Endodermal cell (in vitro differentiated cells): ENCODE measurements at regions not wholly inside any gene's neighbourhood (a gene's known extent, or its start where the extent isn't known, plus 50 kb on each side); places are given as distances from the start of the nearest gene placed in this dataset.
A peak's percentile ranks its signal among the peaks of the same experiment; 100 is the strongest.

Experiments used
- DNase-seq: peaks from one replicate; pipeline ENCODE4 v3.0.0-alpha.2; 2017
- H3K27ac ChIP-seq: 2 replicates; pipeline ENCODE4 v1.5.1; 2013; ENCODE audit warnings: mild to moderate bottlenecking, low read depth, low read length, moderate library complexity
- H3K27me3 ChIP-seq: 2 replicates; pipeline ENCODE4 v1.6.1; 2013; ENCODE audit warnings: mild to moderate bottlenecking, low read length, moderate library complexity; ENCODE audit not compliant: insufficient read depth, control insufficient read depth, poor library complexity, severe bottlenecking
- H3K36me3 ChIP-seq: 2 replicates; pipeline ENCODE4 v1.7.0; 2013; ENCODE audit warnings: mild to moderate bottlenecking, low read length, moderate library complexity; ENCODE audit not compliant: control insufficient read depth, insufficient read depth
- H3K4me1 ChIP-seq: one replicate; pipeline ENCODE4 v1.7.0; 2013; ENCODE audit warnings: low read length; ENCODE audit not compliant: control insufficient read depth, insufficient read depth
- H3K4me3 ChIP-seq: 2 replicates; pipeline ENCODE4 v1.5.1; 2013; ENCODE audit warnings: mild to moderate bottlenecking, low read length, moderate library complexity
- H3K9ac ChIP-seq: 2 replicates; pipeline ENCODE4 v1.6.1; 2013; ENCODE audit warnings: mild to moderate bottlenecking, low read length, moderate library complexity; ENCODE audit not compliant: poor library complexity, severe bottlenecking; ENCODE audit errors: extremely low read depth
- H3K9me3 ChIP-seq: 2 replicates; pipeline ENCODE4 v1.6.1; 2013; ENCODE audit warnings: mild to moderate bottlenecking, low read length, moderate library complexity; ENCODE audit not compliant: control insufficient read depth
- H3K27ac Mint-ChIP-seq: 2 replicates; pipeline ENCODE4 v1.8.0; 2020; ENCODE audit warnings: mixed read lengths
- H3K27me3 Mint-ChIP-seq: 2 replicates; pipeline ENCODE4 v1.8.0; 2021; ENCODE audit warnings: mild to moderate bottlenecking, mixed read lengths; ENCODE audit not compliant: insufficient read depth
- H3K36me3 Mint-ChIP-seq: 2 replicates; pipeline ENCODE4 v1.8.0; 2020; ENCODE audit warnings: low read depth, mixed read lengths
- H3K4me1 Mint-ChIP-seq: 2 replicates; pipeline ENCODE4 v1.8.0; 2020; ENCODE audit warnings: mixed read lengths
- H3K4me3 Mint-ChIP-seq: 2 replicates; pipeline ENCODE4 v1.8.0; 2020; ENCODE audit warnings: mild to moderate bottlenecking, moderate library complexity, mixed read lengths
- H3K9me3 Mint-ChIP-seq: 2 replicates; pipeline ENCODE4 v1.8.0; 2020; ENCODE audit warnings: mild to moderate bottlenecking, mixed read lengths
- CTCF ChIP-seq: fragments of 200-600 bp; sonication (generic); conservative IDR thresholded peaks from 2 replicates; pipeline ENCODE4 v1.5.0; 2021; ENCODE audit warnings: antibody characterized with exemption, mild to moderate bottlenecking
- WGBS, 2 experiments: methylation state at CpG; one replicate each; pipeline versions ENCODE4 v1.1.5 to v1.1.7; 2013; ENCODE audit warnings: missing lambda C conversion rate in 2 of 2, mixed read lengths in 1 of 2; ENCODE audit not compliant: insufficient coverage in 1 of 2, insufficient read length in 1 of 2; 5-methylcytosine and 5-hydroxymethylcytosine counted together

GRCh38 chr2:177114712-177115111 lies 97.9 kb upstream of the HNRNPA3 start:
- no peaks in the 10 kb centered on the region for H3K9me3 ChIP-seq
- no peak overlapping the region for H3K4me3 ChIP-seq
- no peak overlapping the region for H3K4me3 Mint-ChIP-seq
- no peaks in the 10 kb centered on the region for H3K27me3 Mint-ChIP-seq
- H3K27ac Mint-ChIP-seq, result no peak overlapping the region
- no peaks in the 10 kb centered on the region for H3K4me1 ChIP-seq
- H3K4me1 Mint-ChIP-seq, result peaks cover 2% of the 10 kb centered on the region
- no peak overlapping the region for H3K9ac ChIP-seq
- WGBS, 2 experiments, result 90 to 92% methylated on average over 2 to 4 of the region's 5 CpGs
- H3K9me3 Mint-ChIP-seq, result no peaks in the 10 kb centered on the region
- DNase-seq, result no peak
- no peaks in the 10 kb centered on the region for H3K27me3 ChIP-seq
- no peak for TF ChIP-seq CTCF
- no peaks in the 10 kb centered on the region for H3K36me3 ChIP-seq
- H3K36me3 Mint-ChIP-seq, result no peaks in the 10 kb centered on the region
- H3K27ac ChIP-seq, result no peak overlapping the region

GRCh38 chr2:177117755-177118154 lies 94.8 kb upstream of the HNRNPA3 start:
- Histone ChIP-seq H3K9ac (no peak overlapping the region), H3K4me3 (no peak overlapping the region), H3K36me3 (no peaks in the 10 kb centered on the region), H3K27me3 (no peaks in the 10 kb centered on the region), H3K9me3 (no peaks in the 10 kb centered on the region), H3K4me1 (peaks cover 5% of the 10 kb centered on the region), H3K27ac (no peak overlapping the region)
- Mint-ChIP-seq H3K4me3 (no peak overlapping the region), H3K27ac (no peak overlapping the region), H3K36me3 (no peaks in the 10 kb centered on the region), H3K9me3 (no peaks in the 10 kb centered on the region), H3K4me1 (peaks cover 2% of the 10 kb centered on the region), H3K27me3 (no peaks in the 10 kb centered on the region)
- TF ChIP-seq CTCF, result no peak
- DNase-seq, result no peak
- 90% methylated on average over 3 of the region's 3 CpGs; no CpG with 5 or more reads in 1 of the 2 experiments for WGBS, 2 experiments

- DNase-seq, result peak; percentile 84
- Histone ChIP-seq H3K4me1 (peaks cover 5% of the 10 kb centered on the region), H3K36me3 (no peaks in the 10 kb centered on the region), H3K9me3 (no peaks in the 10 kb centered on the region), H3K27ac (no peak overlapping the region), H3K4me3 (no peak overlapping the region), H3K9ac (no peak overlapping the region), H3K27me3 (no peaks in the 10 kb centered on the region)
- WGBS, 2 experiments, result 43 to 50% methylated on average over 2 of the region's 2 CpGs
- H3K9me3 Mint-ChIP-seq, result no peaks in the 10 kb centered on the region
- no peak for TF ChIP-seq CTCF
- no peak overlapping the region for H3K27ac Mint-ChIP-seq
- no peaks in the 10 kb centered on the region for H3K27me3 Mint-ChIP-seq
- H3K4me3 Mint-ChIP-seq, result no peak overlapping the region
- H3K4me1 Mint-ChIP-seq, result peaks cover 2% of the 10 kb centered on the region
- H3K36me3 Mint-ChIP-seq, result no peaks in the 10 kb centered on the region
These were observed 94.0 kb upstream of the HNRNPA3 start for GRCh38 chr2:177118636-177119035.
